ENCODE measurements at regions not wholly inside any gene's neighbourhood (a gene's known extent, or its start where the extent isn't known, plus 50 kb on each side); places are given as distances from the start of the nearest gene placed in this dataset.

GRCh38 chrX:4550018-4550417 is 836.6 kb upstream of the PRKX start:
- TF ChIP-seq, protein P1, sequence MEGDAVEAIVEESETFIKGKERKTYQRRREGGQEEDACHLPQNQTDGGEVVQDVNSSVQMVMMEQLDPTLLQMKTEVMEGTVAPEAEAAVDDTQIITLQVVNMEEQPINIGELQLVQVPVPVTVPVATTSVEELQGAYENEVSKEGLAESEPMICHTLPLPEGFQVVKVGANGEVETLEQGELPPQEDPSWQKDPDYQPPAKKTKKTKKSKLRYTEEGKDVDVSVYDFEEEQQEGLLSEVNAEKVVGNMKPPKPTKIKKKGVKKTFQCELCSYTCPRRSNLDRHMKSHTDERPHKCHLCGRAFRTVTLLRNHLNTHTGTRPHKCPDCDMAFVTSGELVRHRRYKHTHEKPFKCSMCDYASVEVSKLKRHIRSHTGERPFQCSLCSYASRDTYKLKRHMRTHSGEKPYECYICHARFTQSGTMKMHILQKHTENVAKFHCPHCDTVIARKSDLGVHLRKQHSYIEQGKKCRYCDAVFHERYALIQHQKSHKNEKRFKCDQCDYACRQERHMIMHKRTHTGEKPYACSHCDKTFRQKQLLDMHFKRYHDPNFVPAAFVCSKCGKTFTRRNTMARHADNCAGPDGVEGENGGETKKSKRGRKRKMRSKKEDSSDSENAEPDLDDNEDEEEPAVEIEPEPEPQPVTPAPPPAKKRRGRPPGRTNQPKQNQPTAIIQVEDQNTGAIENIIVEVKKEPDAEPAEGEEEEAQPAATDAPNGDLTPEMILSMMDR (IDR thresholded peaks at IDR 0.05): no peak
- no peak for TF ChIP-seq POLR2A (IDR thresholded peaks at IDR 0.05)

Data from lower leg skin (tissue), 3 donors.